Activated naive CD8-positive, alpha-beta T cell treated with anti-CD3 and anti-CD28 coated beads, Interleukin-2, amount 50 U/mL, for 24 hours (primary cell): ENCODE measurements at regions not wholly inside any gene's neighbourhood (a gene's known extent, or its start where the extent isn't known, plus 50 kb on each side); places are given as distances from the start of the nearest gene placed in this dataset.

Experiments used
- ATAC-seq: fragments of 150-1000 bp; cut with Tn5 transposase; one replicate; pipeline ENCODE4 v1.10.0; 2021
- DNase-seq: peaks from one replicate; pipeline ENCODE4 v3.0.0; 2021
- H3K27ac Mint-ChIP-seq: one replicate; pipeline ENCODE4 v1.8.0; 2021; ENCODE audit warnings: mild to moderate bottlenecking, mixed read lengths
- H3K27me3 Mint-ChIP-seq: one replicate; pipeline ENCODE4 v1.8.0; 2021; ENCODE audit warnings: mixed read lengths
- H3K36me3 Mint-ChIP-seq: one replicate; pipeline ENCODE4 v1.8.0; 2021; ENCODE audit warnings: low read depth, mixed read lengths
- H3K4me1 Mint-ChIP-seq: one replicate; pipeline ENCODE4 v1.8.0; 2021; ENCODE audit warnings: mixed read lengths
- H3K4me3 Mint-ChIP-seq: one replicate; pipeline ENCODE4 v1.8.0; 2021; ENCODE audit warnings: mild to moderate bottlenecking, moderate library complexity, mixed read lengths
- H3K9me3 Mint-ChIP-seq: one replicate; pipeline ENCODE4 v1.8.0; 2021; ENCODE audit warnings: mixed read lengths

GRCh38 chr3:190252080-190252479 is 70.2 kb downstream of the CLDN1 start:
- ATAC-seq, result no peak
- Mint-ChIP-seq H3K4me1 (no peaks in the 10 kb centered on the region), H3K27ac (no peak overlapping the region), H3K36me3 (no peaks in the 10 kb centered on the region), H3K4me3 (no peak overlapping the region), H3K27me3 (no peaks in the 10 kb centered on the region), H3K9me3 (no peaks in the 10 kb centered on the region)
- DNase-seq, result no peak

GRCh38 chr3:190249414-190249813 is 72.8 kb downstream of the CLDN1 start:
- Mint-ChIP-seq H3K4me1 (no peaks in the 10 kb centered on the region), H3K27ac (no peak overlapping the region), H3K27me3 (no peaks in the 10 kb centered on the region), H3K9me3 (peaks cover 17% of the 10 kb centered on the region), H3K4me3 (no peak overlapping the region), H3K36me3 (peaks cover 4% of the 10 kb centered on the region)
- DNase-seq (no peak), ATAC-seq (no peak)

GRCh38 chr3:190242147-190242546 is 80.1 kb downstream of the CLDN1 start:
- Mint-ChIP-seq H3K4me1 (no peaks in the 10 kb centered on the region), H3K4me3 (no peak overlapping the region), H3K27ac (no peak overlapping the region), H3K27me3 (peaks cover 6% of the 10 kb centered on the region), H3K9me3 (peaks cover 32% of the 10 kb centered on the region), H3K36me3 (peaks cover 4% of the 10 kb centered on the region)
- no peak for ATAC-seq
- DNase-seq, result no peak

GRCh38 chr3:190239325-190239724 is 82.9 kb downstream of the CLDN1 start:
- Mint-ChIP-seq H3K4me3 (no peak overlapping the region), H3K4me1 (no peaks in the 10 kb centered on the region), H3K27ac (no peak overlapping the region), H3K9me3 (peaks cover 16% of the 10 kb centered on the region), H3K36me3 (no peaks in the 10 kb centered on the region), H3K27me3 (peaks cover 14% of the 10 kb centered on the region)
- DNase-seq (no peak), ATAC-seq (no peak)

DNA sequence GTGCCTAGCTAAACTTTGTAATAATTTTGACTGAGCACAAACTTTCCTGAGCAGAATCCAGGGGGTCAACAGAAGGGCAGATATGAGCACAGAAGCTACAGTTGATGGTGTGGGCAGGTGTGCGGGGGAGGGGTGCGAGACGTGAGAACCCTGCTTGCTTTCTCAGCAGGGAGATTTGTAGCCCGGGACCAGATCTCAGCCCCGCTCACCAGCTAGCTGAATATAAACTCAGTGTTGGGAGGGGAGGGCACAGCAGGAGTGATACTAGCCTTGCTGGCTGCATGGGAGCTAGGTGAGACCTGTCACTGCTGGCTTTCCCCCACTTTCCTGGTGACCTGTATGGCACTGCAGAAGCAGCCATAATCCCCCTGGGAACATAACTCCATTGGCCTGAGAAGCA is 83.4 kb downstream of the CLDN1 start:
- H3K9me3 Mint-ChIP-seq, result peaks cover 16% of the 10 kb centered on the region
- H3K4me3 Mint-ChIP-seq, result no peak overlapping the region
- H3K27ac Mint-ChIP-seq, result no peak overlapping the region
- no peaks in the 10 kb centered on the region for H3K36me3 Mint-ChIP-seq
- ATAC-seq, result no peak
- H3K27me3 Mint-ChIP-seq, result peaks cover 14% of the 10 kb centered on the region
- no peaks in the 10 kb centered on the region for H3K4me1 Mint-ChIP-seq
- no peak for DNase-seq

- H3K27ac Mint-ChIP-seq, result no peak overlapping the region
- no peak overlapping the region for H3K4me3 Mint-ChIP-seq
- no peaks in the 10 kb centered on the region for H3K9me3 Mint-ChIP-seq
- peaks cover 12% of the 10 kb centered on the region for H3K27me3 Mint-ChIP-seq
- no peak for DNase-seq
- no peaks in the 10 kb centered on the region for H3K36me3 Mint-ChIP-seq
- peaks cover 6% of the 10 kb centered on the region for H3K4me1 Mint-ChIP-seq
- ATAC-seq, result no peak
Observed at GRCh38 chr3:190234621-190235020, 87.6 kb downstream of the CLDN1 start.

DNA sequence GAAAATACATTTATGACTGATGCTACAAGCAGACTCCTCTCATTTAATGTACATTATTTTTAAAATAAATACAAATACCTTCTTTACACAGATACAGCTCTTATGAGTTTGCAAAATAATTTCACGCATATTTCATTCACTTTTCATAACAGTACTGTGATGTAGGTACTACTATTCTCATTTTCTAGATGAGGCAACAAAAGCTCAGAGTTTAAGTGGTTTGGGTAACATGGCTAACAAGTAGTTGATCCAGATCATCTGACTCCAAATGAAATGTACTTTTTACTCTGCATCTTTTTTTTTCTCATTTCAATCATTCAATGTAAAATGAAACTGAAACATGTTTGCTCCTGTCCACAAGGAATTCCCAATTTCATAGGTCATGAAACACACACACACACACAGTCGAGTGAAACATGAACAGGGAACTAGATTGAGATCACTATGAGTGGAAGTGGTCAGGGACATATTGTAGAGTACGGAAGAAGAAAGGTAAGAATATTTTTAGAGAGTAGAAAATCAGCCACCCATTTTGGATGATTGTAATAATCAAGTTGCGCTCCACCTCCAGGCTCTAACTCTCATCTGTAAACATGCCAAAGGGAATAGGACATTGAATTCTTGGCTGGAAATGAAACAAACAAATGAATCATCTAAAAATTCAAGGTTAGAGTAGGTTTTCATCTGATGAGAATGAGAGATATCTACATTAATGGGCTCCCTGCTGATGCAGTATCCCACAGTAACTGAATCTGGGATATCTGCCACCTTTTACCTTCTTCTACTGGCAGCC is 92.4 kb downstream of the CLDN1 start:
- no peaks in the 10 kb centered on the region for H3K36me3 Mint-ChIP-seq
- H3K9me3 Mint-ChIP-seq, result no peaks in the 10 kb centered on the region
- no peak overlapping the region for H3K4me3 Mint-ChIP-seq
- peaks cover 6% of the 10 kb centered on the region for H3K4me1 Mint-ChIP-seq
- H3K27ac Mint-ChIP-seq, result no peak overlapping the region
- DNase-seq, result no peak
- H3K27me3 Mint-ChIP-seq, result peaks cover 15% of the 10 kb centered on the region
- no peak for ATAC-seq

DNA sequence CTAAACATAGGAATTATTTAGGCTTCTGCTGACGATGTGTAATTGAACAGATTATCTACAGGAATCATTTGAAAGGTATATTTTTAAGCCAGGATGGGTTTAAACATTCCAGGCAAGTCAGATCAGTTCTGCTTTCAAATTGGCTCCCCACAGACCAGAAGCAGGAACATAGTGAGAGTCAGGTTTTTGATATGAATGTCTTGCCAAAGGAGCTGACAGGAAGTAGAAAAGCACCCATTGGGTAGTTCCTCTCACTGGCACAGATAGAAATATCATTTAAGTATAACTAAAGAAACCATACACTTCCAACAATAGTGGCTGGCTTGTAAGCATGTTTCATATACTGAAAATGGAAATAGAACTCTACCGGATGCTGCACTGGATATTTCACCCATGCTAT is 95.2 kb downstream of the CLDN1 start:
- no peak for DNase-seq
- ATAC-seq, result no peak
- H3K4me1 Mint-ChIP-seq, result peaks cover 5% of the 10 kb centered on the region
- peaks cover 11% of the 10 kb centered on the region for H3K27me3 Mint-ChIP-seq
- no peaks in the 10 kb centered on the region for H3K36me3 Mint-ChIP-seq
- no peaks in the 10 kb centered on the region for H3K9me3 Mint-ChIP-seq
- H3K27ac Mint-ChIP-seq, result no peak overlapping the region
- H3K4me3 Mint-ChIP-seq, result no peak overlapping the region

- no peaks in the 10 kb centered on the region for H3K4me1 Mint-ChIP-seq
- no peak for DNase-seq
- H3K27me3 Mint-ChIP-seq, result peaks cover 11% of the 10 kb centered on the region
- H3K4me3 Mint-ChIP-seq, result no peak overlapping the region
- no peak overlapping the region for H3K27ac Mint-ChIP-seq
- ATAC-seq, result no peak
- H3K9me3 Mint-ChIP-seq, result peaks cover 8% of the 10 kb centered on the region
- H3K36me3 Mint-ChIP-seq, result no peaks in the 10 kb centered on the region
Observed at GRCh38 chr3:190224863-190225692, 97.2 kb downstream of the CLDN1 start.

DNA sequence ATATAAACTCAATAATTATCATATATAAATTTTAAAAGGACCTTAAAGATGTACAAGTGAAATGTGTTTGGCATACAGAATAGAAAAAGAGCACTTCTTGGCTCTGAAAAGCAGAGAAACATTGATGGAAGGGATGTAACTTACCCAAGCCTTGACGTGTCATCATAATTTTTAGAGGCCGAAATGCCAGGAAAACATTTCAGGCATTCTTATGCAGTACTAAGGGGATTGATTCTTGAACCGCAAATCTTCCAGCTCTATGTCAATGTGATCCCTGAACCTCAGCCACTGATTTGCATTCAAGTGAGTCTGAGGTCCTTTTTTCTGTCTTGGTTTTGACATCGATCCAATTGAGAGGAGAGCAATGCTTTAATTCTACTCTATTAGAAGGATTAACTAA is 97.8 kb downstream of the CLDN1 start:
- H3K4me3 Mint-ChIP-seq, result no peak overlapping the region
- no peak for ATAC-seq
- no peaks in the 10 kb centered on the region for H3K36me3 Mint-ChIP-seq
- no peak for DNase-seq
- peaks cover 8% of the 10 kb centered on the region for H3K9me3 Mint-ChIP-seq
- H3K27me3 Mint-ChIP-seq, result peaks cover 11% of the 10 kb centered on the region
- no peak overlapping the region for H3K27ac Mint-ChIP-seq
- H3K4me1 Mint-ChIP-seq, result no peaks in the 10 kb centered on the region

DNA sequence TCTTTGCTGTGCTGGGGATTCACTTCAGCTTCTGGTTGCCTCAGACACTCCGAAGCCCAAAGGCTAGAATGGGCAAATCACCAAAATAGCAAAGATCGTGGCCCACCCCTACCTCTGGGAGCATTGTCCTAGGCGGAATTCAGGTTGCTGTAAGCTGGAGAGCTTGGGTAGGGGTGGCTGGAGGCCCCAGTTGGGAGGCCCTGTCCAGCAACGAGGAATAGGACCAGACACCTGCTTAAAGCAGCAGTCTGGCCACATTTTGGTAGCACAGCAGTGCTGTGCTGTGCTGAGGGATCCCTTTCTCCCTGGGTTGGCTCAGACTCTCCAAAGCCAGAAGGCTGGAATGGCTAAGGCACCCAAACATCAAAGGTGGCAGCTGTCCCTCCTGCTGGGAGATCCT is 99.3 kb downstream of the CLDN1 start:
- Mint-ChIP-seq H3K4me1 (no peaks in the 10 kb centered on the region), H3K27me3 (peaks cover 6% of the 10 kb centered on the region), H3K27ac (no peak overlapping the region), H3K36me3 (no peaks in the 10 kb centered on the region), H3K9me3 (peaks cover 8% of the 10 kb centered on the region), H3K4me3 (no peak overlapping the region)
- ATAC-seq, result no peak
- DNase-seq, result no peak

DNA sequence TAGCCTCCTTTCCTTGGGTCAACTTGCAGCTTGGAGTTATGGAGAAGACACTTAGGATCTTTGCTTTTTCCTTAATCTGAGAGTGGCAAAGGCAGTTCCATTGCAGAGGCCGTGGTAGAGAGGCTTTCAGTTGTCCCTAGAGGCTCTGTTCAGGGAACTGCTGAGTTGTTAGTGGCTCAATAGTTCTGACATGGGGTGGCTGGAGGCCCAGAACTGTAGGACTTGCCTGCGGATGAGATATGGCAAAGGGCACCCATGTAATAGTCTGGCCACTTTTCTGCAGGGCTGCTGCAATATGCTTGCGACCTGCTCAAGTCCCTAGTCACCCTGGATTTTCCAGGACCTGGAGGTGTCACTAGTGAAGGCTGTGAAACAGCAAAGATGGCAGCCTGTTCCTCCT is 99.9 kb downstream of the CLDN1 start:
- Mint-ChIP-seq H3K9me3 (peaks cover 8% of the 10 kb centered on the region), H3K4me3 (no peak overlapping the region), H3K27me3 (peaks cover 6% of the 10 kb centered on the region), H3K4me1 (no peaks in the 10 kb centered on the region), H3K36me3 (no peaks in the 10 kb centered on the region), H3K27ac (no peak overlapping the region)
- no peak for DNase-seq
- no peak for ATAC-seq

GRCh38 chr3:190220362-190220761 is 99.7 kb upstream of the P3H2 start:
- no peak overlapping the region for H3K4me3 Mint-ChIP-seq
- no peaks in the 10 kb centered on the region for H3K4me1 Mint-ChIP-seq
- H3K27ac Mint-ChIP-seq, result no peak overlapping the region
- peaks cover 8% of the 10 kb centered on the region for H3K9me3 Mint-ChIP-seq
- H3K27me3 Mint-ChIP-seq, result peaks cover 1% of the 10 kb centered on the region
- no peak for ATAC-seq
- no peak for DNase-seq
- no peaks in the 10 kb centered on the region for H3K36me3 Mint-ChIP-seq

DNA sequence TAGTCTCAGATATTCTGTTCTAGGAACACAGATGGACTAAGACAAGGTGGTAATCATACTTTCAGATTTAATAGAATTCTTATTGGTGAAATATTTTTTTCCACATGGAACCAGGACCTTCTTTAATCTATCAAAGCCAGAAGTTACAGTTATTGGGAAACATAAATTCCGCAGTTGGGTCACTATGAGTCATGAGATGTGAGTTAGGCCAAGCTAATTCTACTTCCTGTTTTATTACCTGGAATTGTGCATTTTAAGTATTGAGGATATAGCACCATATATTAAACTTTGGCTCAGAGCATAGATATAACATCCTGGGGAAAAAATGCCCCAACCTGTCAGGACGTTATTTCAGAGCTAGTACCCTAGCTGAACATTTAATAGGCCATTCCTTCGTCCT is 96.4 kb upstream of the P3H2 start:
- ATAC-seq, result no peak
- Mint-ChIP-seq H3K36me3 (no peaks in the 10 kb centered on the region), H3K4me3 (no peak overlapping the region), H3K27ac (no peak overlapping the region), H3K27me3 (no peaks in the 10 kb centered on the region), H3K9me3 (peaks cover 12% of the 10 kb centered on the region), H3K4me1 (no peaks in the 10 kb centered on the region)
- no peak for DNase-seq

DNA sequence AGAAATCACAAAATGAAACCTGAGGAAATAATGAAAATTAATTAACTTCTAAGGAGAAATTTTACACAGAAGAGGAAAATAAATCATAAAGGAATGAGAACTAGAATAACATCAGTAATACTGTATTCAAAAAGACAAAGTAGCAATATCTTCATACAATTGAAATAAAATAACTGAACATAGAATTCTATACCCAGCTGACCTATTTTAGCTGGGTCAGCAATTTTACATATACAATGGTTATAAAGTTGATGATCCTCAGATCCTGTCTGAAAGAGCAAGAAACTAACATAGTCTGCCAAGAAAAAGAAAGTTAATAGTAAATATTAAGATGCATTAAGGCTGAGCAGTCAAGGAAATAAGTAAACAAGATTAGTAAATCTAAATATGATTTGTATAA is 93.0 kb upstream of the P3H2 start:
- Mint-ChIP-seq H3K4me1 (no peaks in the 10 kb centered on the region), H3K4me3 (no peak overlapping the region), H3K36me3 (no peaks in the 10 kb centered on the region), H3K9me3 (peaks cover 3% of the 10 kb centered on the region), H3K27ac (no peak overlapping the region), H3K27me3 (no peaks in the 10 kb centered on the region)
- no peak for ATAC-seq
- no peak for DNase-seq
